ENCODE measurements at regions not wholly inside any gene's neighbourhood (a gene's known extent, or its start where the extent isn't known, plus 50 kb on each side); places are given as distances from the start of the nearest gene placed in this dataset.

GRCh38 chr11:71201936-71202597 lies 50.3 kb downstream of the SHANK2 start:
- DNase-seq = no peak

DNA sequence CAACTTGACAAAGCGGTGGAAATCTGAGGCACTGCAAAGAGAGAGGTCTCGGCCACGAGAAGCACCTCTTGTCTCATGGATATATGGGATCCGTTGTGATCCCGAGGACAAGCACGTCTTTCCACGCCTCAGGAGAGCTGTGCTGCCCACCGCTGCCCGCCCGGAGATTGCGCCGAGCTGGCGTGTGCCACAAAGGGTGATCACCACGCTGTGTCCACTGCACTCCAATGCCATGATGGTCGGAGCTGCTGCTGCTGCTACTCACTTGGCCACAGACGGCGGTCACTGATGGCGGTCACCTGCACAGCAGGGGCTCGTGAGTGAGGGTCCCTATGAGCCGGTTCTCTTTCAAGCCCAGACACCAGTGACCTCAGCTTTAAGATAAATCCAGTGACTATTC lies 51.1 kb downstream of the SHANK2 start:
- DNase-seq = no peak

- no peak for DNase-seq
These were observed 51.6 kb downstream of the SHANK2 start for GRCh38 chr11:71200761-71201160.

GRCh38 chr11:71200172-71200716 lies 52.1 kb downstream of the SHANK2 start:
- DNase-seq = no peak

DNA sequence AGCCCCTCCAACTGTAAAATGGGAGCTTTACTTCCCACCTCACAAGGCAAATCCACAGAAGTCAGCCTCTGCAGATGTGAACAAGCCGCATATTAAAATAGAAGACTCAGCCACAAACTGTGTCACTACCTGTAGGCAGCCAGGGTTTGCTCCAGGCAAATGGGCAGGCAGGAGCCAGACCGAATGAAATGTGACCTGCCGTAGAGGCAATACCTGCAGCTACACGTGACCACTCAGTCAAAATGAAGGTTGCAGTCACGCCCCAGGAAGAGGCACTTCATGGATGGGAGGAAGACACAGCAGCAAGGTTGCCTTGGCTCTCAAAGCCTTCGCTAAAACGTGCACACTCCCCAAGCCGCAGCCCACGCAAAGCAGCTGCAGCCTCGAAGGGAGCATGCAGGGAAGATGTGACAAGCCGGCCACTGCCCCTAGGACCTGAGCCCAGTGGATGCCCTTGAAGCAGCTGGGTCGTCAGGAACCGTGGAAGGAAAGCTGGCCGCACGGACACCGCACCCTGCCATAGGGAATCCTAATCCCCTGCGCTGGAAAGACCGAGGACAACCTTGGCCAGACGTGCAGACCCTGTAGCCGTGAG lies 53.1 kb downstream of the SHANK2 start:
- DNase-seq = no peak

GRCh38 chr11:71198823-71199165 lies 53.6 kb downstream of the SHANK2 start:
- DNase-seq = no peak

- DNase-seq = no peak
These were observed 54.1 kb downstream of the SHANK2 start for GRCh38 chr11:71198141-71198822.

DNA sequence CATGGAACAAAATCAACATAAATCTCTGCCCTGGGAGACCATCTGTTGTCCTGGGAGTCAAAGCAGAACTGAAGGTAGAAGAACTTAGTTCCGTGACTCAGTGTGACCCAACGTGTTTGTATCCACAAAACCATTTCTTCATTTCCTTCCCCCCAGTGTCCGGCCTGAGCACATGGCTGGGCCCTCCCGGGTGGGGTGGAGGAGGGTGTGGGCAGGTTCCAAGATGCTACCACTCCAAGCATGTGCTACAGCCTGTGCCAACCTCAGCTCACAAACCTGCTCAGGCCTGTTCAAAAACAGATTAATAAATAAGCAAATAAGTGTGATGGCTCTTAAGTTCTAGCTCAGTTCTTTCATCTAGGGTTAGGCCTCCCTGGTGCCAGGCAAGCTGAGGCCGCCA lies 55.3 kb downstream of the SHANK2 start:
- DNase-seq = no peak

GRCh38 chr11:71194710-71195109 lies 57.7 kb downstream of the SHANK2 start:
- no peak for DNase-seq

- DNase-seq = no peak
These were observed 58.9 kb downstream of the SHANK2 start for GRCh38 chr11:71193431-71193830.

DNA sequence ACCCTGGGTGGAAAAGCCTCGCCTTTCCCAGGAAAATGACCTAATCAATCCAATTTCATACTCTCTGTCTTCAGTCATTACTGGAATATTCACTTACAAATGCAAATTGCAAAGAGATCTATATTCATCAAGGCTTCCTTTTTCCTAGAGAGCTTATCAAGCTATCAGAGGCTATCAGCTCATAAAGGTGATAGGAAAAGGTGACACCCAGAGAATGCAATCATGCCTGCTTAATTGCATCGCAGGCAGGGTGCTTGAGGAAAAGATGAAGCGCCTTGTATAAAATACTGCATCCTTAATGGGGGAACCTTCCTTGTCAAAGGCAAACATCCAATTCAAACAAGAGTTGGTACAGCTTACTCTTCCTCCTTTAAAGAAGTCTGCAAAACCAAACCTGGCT lies 59.7 kb downstream of the SHANK2 start:
- DNase-seq = no peak

GRCh38 chr11:71191201-71191600 lies 61.2 kb downstream of the SHANK2 start:
- no peak for DNase-seq

DNA sequence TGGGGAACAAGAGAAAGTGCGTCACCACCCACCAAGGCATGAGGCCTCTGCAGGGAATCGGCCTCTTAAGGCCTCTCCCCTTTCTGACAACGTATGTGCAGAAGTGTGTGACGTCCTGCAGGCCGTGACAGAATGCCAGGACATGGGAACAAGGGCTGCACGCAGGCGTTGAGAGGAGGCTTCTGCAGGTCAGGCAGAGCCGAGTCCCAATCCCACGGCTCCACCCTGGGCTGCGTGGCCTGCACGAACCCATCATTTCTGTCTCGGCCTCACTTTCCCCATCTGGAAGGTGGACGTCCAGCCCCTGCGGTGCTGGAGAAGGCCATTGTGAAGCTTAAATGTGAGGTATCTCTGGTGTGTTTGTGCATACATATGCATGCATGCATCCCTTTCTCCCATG lies 61.8 kb downstream of the SHANK2 start:
- no peak for DNase-seq

- no peak for DNase-seq
These were observed 62.5 kb downstream of the SHANK2 start for GRCh38 chr11:71189768-71190315.

DNA sequence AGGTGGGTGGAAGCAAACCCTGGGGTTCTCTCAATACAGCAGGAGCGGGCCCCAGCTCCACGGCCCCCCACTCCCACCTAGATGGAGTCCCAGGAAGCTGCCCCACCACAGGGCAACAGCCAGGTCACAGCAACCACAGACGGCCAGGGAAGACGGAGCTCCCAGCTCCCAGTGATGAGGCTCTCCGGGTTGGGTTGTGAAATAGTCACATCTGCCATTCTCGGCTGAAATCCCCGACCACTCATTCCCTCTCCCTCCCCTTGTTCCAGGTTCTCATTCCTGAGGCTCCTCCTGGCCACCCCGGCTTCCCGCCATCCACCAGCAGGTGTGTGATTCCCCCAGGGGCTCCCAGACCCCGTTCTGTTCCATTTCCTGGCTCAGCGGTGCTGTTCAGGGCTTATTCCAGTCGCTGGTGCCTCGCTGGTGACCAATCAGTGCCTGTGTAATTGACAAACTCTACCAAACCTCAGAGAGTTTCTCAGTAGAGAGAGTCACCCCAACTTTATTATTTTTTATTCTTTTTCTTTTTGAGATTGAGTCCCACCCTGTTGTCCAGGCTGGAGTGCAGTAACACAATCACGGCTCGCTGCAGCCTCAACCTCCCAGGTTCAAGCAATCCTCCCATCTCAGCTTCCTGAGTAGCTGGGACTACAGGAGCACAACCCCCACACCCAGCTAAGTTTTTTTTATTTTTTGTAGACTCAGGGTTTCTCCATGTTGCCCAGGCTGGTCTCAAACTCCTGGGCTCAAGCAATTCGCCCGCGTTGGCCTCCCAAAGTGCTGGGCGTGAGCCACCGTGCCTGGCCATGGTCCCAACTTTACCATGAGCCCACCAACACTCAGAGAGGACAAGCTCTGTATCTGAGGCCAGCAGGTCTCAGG lies 63.2 kb downstream of the SHANK2 start:
- no peak for DNase-seq

DNA sequence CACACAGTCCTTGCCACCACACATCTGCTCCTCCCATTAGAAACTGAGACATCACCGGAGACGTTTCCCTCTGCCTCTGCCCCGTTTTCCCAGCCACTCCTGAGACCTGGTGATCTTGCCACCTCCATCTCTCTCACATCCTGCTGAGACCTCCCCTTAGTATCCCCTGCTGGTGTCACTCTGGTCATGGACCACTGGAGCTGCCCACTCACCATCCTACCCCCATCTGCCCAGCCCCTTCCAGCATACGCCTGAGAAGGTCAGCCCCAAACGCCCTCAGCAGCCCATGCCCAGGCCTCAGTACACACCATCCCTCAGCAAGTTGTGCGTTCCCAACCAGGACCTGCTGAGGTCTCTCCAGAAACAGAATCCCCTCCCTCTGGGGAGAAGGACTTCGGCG lies 64.3 kb downstream of the SHANK2 start:
- no peak for DNase-seq

DNA sequence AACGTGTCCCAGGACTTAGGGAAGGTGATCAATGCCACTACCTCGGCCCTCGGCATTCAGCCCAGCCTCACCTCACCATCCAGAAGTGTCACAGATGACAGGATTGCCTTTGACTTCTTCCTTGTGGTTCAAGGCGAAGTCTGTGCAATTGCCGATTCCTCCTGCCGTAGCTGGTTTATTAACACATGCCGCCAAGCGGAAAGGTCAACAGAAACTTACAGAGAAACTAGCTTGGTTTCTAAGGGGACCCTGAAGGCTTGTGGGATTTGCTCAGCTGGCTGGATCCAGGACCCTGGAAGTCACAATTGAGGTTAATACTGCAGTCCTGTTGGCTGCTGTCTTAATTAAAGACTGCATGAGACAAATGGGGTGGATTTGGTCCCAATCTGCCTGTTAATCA lies 65.6 kb downstream of the SHANK2 start:
- no peak for DNase-seq

- DNase-seq = no peak
These were observed 67.0 kb downstream of the SHANK2 start for GRCh38 chr11:71185411-71185810.

- DNase-seq = no peak
These were observed 67.8 kb downstream of the SHANK2 start for GRCh38 chr11:71184421-71185210.

DNA sequence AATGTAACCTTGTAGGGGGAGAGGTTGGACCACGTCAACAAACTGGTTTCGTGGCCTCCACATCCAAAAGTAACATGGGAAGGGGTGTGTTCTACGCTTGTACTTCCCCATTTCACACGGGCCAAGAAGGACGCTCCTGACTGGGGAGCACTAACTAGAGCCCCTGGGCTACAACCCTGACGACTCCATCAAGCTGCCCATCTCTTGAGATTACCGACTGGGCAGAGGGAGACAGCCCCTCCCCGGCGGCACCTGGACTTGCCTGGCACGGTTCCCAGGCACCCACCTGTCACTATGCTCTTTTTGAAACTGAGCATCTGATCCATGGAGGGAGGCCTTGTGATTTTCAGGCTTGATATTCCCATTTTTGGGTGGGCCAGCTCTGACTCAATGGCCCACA lies 68.5 kb downstream of the SHANK2 start:
- no peak for DNase-seq

GRCh38 chr11:71182791-71183677 lies 69.3 kb downstream of the SHANK2 start:
- DNase-seq = no peak
